ENCODE measurements at regions not wholly inside any gene's neighbourhood (a gene's known extent, or its start where the extent isn't known, plus 50 kb on each side); places are given as distances from the start of the nearest gene placed in this dataset.

DNA sequence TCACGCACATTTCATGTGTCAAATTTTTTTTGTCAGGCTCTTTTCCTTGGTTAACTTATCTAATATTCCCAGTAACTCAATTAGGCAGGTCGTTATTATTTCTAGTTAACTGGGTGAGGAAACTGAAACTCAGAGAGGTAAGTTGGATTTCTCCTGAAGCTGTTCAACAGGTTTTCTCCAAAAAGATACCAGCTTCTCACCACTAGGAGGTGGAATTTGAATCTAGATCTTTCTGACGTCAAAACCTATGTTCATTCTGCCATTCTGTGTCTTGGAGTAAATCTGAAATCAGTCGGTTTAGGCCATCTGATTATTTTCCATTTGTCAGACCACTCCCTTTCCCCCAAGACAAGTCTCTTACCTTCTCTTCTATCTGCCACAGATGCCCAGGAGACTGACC is 572.9 kb downstream of the ACTL7B start:
- DNase-seq (ENCODE audit: low read depth, low spot score), result no peak
- H3K4me3 Mint-ChIP-seq, result no peak overlapping the region
- H3K4me1 Mint-ChIP-seq, result no peaks in the 10 kb centered on the region
- no peaks in the 10 kb centered on the region for H3K36me3 Mint-ChIP-seq (ENCODE audit: low read depth)
- TF ChIP-seq, protein P1, sequence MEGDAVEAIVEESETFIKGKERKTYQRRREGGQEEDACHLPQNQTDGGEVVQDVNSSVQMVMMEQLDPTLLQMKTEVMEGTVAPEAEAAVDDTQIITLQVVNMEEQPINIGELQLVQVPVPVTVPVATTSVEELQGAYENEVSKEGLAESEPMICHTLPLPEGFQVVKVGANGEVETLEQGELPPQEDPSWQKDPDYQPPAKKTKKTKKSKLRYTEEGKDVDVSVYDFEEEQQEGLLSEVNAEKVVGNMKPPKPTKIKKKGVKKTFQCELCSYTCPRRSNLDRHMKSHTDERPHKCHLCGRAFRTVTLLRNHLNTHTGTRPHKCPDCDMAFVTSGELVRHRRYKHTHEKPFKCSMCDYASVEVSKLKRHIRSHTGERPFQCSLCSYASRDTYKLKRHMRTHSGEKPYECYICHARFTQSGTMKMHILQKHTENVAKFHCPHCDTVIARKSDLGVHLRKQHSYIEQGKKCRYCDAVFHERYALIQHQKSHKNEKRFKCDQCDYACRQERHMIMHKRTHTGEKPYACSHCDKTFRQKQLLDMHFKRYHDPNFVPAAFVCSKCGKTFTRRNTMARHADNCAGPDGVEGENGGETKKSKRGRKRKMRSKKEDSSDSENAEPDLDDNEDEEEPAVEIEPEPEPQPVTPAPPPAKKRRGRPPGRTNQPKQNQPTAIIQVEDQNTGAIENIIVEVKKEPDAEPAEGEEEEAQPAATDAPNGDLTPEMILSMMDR (conservative IDR thresholded peaks at IDR 0.05), result peak; percentile 53
- no peaks in the 10 kb centered on the region for H3K27me3 Mint-ChIP-seq (ENCODE audit: low read depth)
- H3K9me3 Mint-ChIP-seq, result no peaks in the 10 kb centered on the region
- H3K27ac Mint-ChIP-seq (ENCODE audit: unreplicated experiment), result no peak overlapping the region

DNA sequence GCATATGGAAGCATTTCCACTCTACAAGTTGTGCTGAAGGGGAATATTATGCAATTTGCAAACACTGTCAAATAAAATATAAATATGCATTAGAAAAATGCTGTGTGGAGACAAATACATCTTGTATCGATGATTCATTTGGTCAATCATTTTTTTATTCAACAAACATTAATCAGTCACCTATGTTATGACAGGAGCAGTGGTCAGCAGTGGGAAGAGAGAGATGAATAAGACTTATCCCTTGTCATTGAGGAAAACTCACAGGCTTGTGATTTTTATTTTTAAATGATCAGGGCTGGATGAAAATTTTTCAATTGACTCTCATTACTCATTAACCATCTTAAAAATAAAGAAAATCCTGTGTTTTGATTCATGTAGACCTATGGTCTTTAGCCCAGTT is 574.1 kb downstream of the ACTL7B start:
- Mint-ChIP-seq H3K36me3 (ENCODE audit: low read depth) (no peaks in the 10 kb centered on the region), H3K4me1 (no peaks in the 10 kb centered on the region), H3K4me3 (no peak overlapping the region), H3K27ac (ENCODE audit: unreplicated experiment) (no peak overlapping the region), H3K27me3 (ENCODE audit: low read depth) (no peaks in the 10 kb centered on the region), H3K9me3 (no peaks in the 10 kb centered on the region)
- no peak for DNase-seq (ENCODE audit: low read depth, low spot score)
- TF ChIP-seq, protein P1 (conservative IDR thresholded peaks at IDR 0.05), result no peak

DNA sequence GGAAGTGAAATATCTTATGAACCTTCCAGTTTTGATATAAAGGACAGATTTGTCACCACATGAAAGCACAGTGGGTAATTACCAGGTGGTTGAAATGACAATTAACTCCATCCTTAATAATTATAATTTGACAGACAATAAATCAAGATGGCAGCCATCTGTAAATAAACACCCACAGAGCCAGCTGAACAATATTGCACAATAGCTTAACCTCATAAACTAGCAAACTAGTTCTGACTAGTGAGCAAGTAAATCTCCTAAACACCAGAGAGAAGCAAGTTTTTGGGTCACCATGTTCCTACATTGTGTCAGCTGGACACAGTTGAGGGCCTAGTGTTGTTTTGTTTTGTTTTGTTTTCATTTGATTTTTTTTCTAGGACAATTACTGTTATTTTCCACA is 577.4 kb downstream of the ACTL7B start:
- Mint-ChIP-seq H3K9me3 (peaks cover 3% of the 10 kb centered on the region), H3K4me1 (no peaks in the 10 kb centered on the region), H3K27me3 (ENCODE audit: low read depth) (no peaks in the 10 kb centered on the region), H3K27ac (ENCODE audit: unreplicated experiment) (no peak overlapping the region), H3K4me3 (no peak overlapping the region), H3K36me3 (ENCODE audit: low read depth) (no peaks in the 10 kb centered on the region)
- TF ChIP-seq, protein P1 (conservative IDR thresholded peaks at IDR 0.05), result no peak
- DNase-seq (ENCODE audit: low read depth, low spot score), result no peak

DNA sequence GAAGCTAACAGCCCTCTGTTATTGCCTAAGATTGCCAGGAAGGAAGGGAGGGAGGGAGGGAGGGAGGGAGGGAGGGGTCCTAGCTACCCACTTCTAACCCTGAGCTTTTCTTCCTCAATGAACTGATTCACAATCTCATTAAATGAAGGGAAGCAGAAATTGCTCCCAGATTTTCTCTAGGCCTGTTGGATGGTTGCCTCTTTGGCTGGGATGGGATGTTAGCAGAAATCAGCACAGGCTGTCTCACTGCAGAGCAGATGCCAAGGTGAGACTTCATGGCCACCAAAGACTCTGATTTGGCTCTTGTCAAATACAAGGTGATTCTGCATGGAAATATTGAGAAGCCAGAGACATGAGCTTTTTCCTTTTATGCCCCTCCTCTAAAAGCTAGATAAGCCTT is 578.6 kb downstream of the ACTL7B start:
- Mint-ChIP-seq H3K36me3 (ENCODE audit: low read depth) (no peaks in the 10 kb centered on the region), H3K4me1 (peaks cover 7% of the 10 kb centered on the region), H3K9me3 (peaks cover 3% of the 10 kb centered on the region), H3K27me3 (ENCODE audit: low read depth) (no peaks in the 10 kb centered on the region), H3K27ac (ENCODE audit: unreplicated experiment) (no peak overlapping the region), H3K4me3 (no peak overlapping the region)
- no peak for DNase-seq (ENCODE audit: low read depth, low spot score)
- TF ChIP-seq, protein P1 (conservative IDR thresholded peaks at IDR 0.05), result no peak

DNA sequence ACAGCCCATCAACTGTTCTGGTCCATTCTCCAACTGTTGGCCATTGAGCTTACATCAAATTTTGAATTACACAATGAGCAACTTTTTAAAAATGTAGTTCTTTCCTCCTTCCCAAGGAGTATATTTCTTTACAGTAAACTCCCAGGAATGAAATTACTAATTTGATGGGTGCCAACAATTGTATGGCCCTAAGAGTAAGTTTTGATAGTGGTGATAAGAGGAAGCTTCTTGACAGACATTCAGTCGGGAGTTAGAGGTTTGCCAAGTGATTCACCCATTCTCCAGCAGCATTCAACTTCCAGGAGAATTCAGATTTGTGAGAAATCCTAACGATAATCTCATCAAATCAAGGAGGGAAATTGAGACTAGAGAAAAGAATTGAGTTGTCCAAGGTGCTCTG is 579.9 kb downstream of the ACTL7B start:
- DNase-seq (ENCODE audit: low read depth, low spot score), result no peak
- TF ChIP-seq, protein P1 (conservative IDR thresholded peaks at IDR 0.05), result no peak
- no peaks in the 10 kb centered on the region for H3K27me3 Mint-ChIP-seq (ENCODE audit: low read depth)
- H3K27ac Mint-ChIP-seq (ENCODE audit: unreplicated experiment), result no peak overlapping the region
- H3K4me3 Mint-ChIP-seq, result no peak overlapping the region
- no peaks in the 10 kb centered on the region for H3K36me3 Mint-ChIP-seq (ENCODE audit: low read depth)
- peaks cover 17% of the 10 kb centered on the region for H3K4me1 Mint-ChIP-seq
- H3K9me3 Mint-ChIP-seq, result peaks cover 3% of the 10 kb centered on the region

DNA sequence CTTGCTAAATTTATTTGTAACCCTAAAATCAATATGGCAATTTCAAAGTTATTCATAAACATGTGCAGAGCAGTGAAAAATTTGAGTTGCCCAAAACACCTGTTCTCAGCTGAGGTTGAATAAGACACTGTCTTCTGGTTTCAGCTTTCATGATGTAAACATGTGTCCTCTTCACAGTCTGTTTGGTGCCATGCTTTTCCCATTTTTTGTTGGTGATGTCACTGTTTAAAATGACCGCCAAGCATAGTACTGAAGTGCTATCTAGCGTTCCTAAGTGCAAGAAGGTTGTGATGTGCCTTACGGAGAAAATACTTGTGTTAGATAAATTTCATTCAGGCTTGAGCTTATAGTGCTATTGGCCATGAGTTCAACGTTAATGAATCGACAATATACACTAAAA is 580.8 kb downstream of the ACTL7B start:
- DNase-seq (ENCODE audit: low read depth, low spot score), result no peak
- peaks cover 3% of the 10 kb centered on the region for H3K9me3 Mint-ChIP-seq
- no peaks in the 10 kb centered on the region for H3K36me3 Mint-ChIP-seq (ENCODE audit: low read depth)
- no peak overlapping the region for H3K4me3 Mint-ChIP-seq
- TF ChIP-seq, protein P1 (conservative IDR thresholded peaks at IDR 0.05), result no peak
- peaks cover 17% of the 10 kb centered on the region for H3K4me1 Mint-ChIP-seq
- no peak overlapping the region for H3K27ac Mint-ChIP-seq (ENCODE audit: unreplicated experiment)
- H3K27me3 Mint-ChIP-seq (ENCODE audit: low read depth), result no peaks in the 10 kb centered on the region

All from neural crest cell (in vitro differentiated cells).